Spleen (tissue), 11 donors: ENCODE measurements at regions not wholly inside any gene's neighbourhood (a gene's known extent, or its start where the extent isn't known, plus 50 kb on each side); places are given as distances from the start of the nearest gene placed in this dataset.

ENCODE experiments used
- DNase-seq: peaks from one replicate; pipeline ENCODE4 v3.0.0-alpha.2; 2020
- H3K27ac ChIP-seq, 8 donors: fragments of 200-600 bp; sonication (generic) in 7 of 8; 1 replicate in 4 of 8; 2 replicates in 4 of 8; pipeline versions ENCODE4 v1.5.0 to v1.8.0; 2016 to 2021; ENCODE audit warnings: inconsistent platforms in 4 of 8, mild to moderate bottlenecking in 4 of 8, moderate library complexity in 1 of 8
- H3K27me3 ChIP-seq, 7 donors: fragments of 200-600 bp; sonication (generic) in 6 of 7; replicated peaks in 1 of 7; 1 replicate in 4 of 7; 2 replicates in 3 of 7; pipeline versions ENCODE4 v1.5.0 to v1.8.0; 2016 to 2021; ENCODE audit warnings: inconsistent platforms in 3 of 7, mild to moderate bottlenecking in 1 of 7
- H3K36me3 ChIP-seq, 6 donors: fragments of 200-600 bp; sonication (generic) in 5 of 6; 1 replicate in 4 of 6; 2 replicates in 2 of 6; pipeline versions ENCODE4 v1.5.0 to v1.8.0; 2016 to 2021; ENCODE audit warnings: inconsistent platforms in 2 of 6
- H3K4me1 ChIP-seq, 6 donors: fragments of 200-600 bp; sonication (generic) in 5 of 6; 1 replicate in 3 of 6; 2 replicates in 3 of 6; pipeline versions ENCODE4 v1.5.0 to v1.8.0; 2016 to 2021; ENCODE audit warnings: inconsistent platforms in 3 of 6
- H3K4me3 ChIP-seq, 8 donors: fragments of 200-600 bp; sonication (generic) in 7 of 8; 1 replicate in 4 of 8; 2 replicates in 4 of 8; pipeline versions ENCODE4 v1.5.0 to v1.8.0; 2016 to 2021; ENCODE audit warnings: inconsistent platforms in 4 of 8, mild to moderate bottlenecking in 4 of 8, moderate library complexity in 2 of 8
- H3K9me3 ChIP-seq, 8 donors: fragments of 200-600 bp; sonication (generic) in 7 of 8; 1 replicate in 4 of 8; 2 replicates in 4 of 8; pipeline versions ENCODE4 v1.5.0 to v1.8.0; 2016 to 2021; ENCODE audit warnings: inconsistent platforms in 4 of 8
- CTCF ChIP-seq, 11 experiments: fragments of 200-600 bp in 7 of 11; fragments of 450-650 bp in 4 of 11; sonication (generic) in 4 of 11; IDR thresholded peaks in 8 of 11; conservative IDR thresholded peaks in 3 of 11; 1 replicate in 7 of 11; 2 replicates in 4 of 11; pipeline versions ENCODE4 v1.4.0 to v1.8.0; 2016 to 2021; ENCODE audit warnings: antibody characterized with exemption in 11 of 11, inconsistent platforms in 4 of 11, mild to moderate bottlenecking in 1 of 11
- POLR2A ChIP-seq, 3 donors: fragments of 450-650 bp; IDR thresholded peaks; one replicate each; pipeline ENCODE4 v1.5.1; 2017; ENCODE audit warnings: antibody characterized with exemption in 3 of 3, mild to moderate bottlenecking in 1 of 3
- POLR2AphosphoS5 ChIP-seq, 3 donors: sonication (generic); formaldehyde crosslinking; IDR thresholded peaks; one replicate each; pipeline ENCODE4 v1.5.1; 2017; ENCODE audit warnings: antibody characterized with exemption in 3 of 3
- WGBS, 5 donors: extraction: QIAGEN DNeasy Blood & Tissue Kit in 3 of 5; methylation state at CpG; one replicate each; pipeline versions ENCODE4 v1.1.5 to v1.1.7; 2013 to 2018; 5-methylcytosine and 5-hydroxymethylcytosine counted together
- intact Hi-C: fragments of 100-400 bp; cut with DNase I; formaldehyde crosslinking; loops from one replicate; pipeline ENCODE4 v1.15.0; 2023; ENCODE audit warnings: low total_unique reads
- donor health status: healthy with polysubstance abuse.
- donor health status: DM: no; HTN: no; CAD: no; lungs with moderate emphysema.
- donor health status: DM: no; HTN: no; CAD: no.
- donor health status: Bipolar disorder and iron deficiency.
- donor health status: healthy.
- donor health status: DM: no; HTN: no; CAD: no.
- donor health status: DM: yes; HTN: yes; CAD: no.

DNA sequence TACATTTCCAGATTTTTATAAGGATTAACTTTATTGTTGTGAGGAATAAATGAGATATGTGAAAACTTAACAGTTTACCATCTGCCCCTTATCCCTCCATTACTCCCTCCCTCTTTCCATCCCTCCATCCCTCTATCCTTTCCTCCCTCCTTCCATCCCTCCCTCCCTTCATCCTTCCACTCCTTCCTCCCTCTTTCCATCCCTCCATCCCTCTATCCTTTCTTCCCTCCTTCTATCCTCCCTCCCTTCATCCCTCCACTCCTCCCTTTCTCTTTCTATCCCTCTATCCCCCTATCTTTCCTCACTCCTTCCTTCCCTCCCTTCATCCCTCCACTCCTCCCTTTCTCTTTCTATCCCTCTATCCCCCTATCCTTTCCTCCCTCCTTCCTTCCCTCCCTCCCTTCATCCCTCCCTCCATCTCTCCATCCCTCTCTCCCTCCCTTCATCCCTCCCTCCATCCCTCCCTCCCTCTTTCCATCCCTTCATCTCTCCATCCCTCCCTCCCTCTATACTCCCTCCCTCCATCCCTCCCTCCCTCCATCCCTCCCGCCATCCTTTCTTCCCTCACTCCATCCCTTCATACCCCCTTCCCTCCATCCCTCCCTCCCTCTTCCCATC, 181.8 kb upstream of the PLXNC1 start:
- H3K36me3 ChIP-seq, result no peaks in the 10 kb centered on the region
- H3K27me3 ChIP-seq, result no peaks in the 10 kb centered on the region
- no peak overlapping the region for H3K27ac ChIP-seq
- H3K4me3 ChIP-seq, result no peak overlapping the region
- no peaks in the 10 kb centered on the region for H3K4me1 ChIP-seq
- 92 to 100% (median 93%) methylated on average over 1 of the region's 1 CpG for WGBS, 5 donors
- no peak for DNase-seq
- intact Hi-C loops, result no loop called here
- TF ChIP-seq CTCF (IDR thresholded peaks at IDR 0.05 in 8 of 11, conservative IDR thresholded peaks at IDR 0.05 in 3 of 11) (no peak), POLR2A (IDR thresholded peaks at IDR 0.05) (no peak), POLR2AphosphoS5 (IDR thresholded peaks at IDR 0.05) (no peak)
- peaks cover 0 to 12% (median 3%) of the 10 kb centered on the region in 8 donors for H3K9me3 ChIP-seq

DNA sequence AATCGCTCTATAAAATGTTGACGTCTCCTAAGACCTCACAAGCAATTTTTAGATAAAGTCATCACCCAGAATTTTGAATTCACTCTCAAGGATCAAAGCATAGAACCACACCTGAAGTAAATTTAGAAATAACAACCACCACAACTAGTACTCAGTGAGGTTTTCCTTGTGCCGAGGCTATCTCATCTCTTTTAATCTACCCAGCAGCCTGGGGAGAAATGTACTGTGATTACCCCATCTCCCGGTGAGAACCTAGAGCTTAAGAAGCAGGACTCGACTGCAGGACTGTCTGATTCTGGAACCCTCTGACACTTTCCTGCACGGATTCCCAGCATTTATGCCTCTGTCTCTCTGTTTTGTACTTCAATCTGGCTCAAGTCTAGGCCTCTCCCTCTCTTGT, 180.9 kb upstream of the PLXNC1 start:
- Histone ChIP-seq H3K4me1 (no peaks in the 10 kb centered on the region), H3K27me3 (no peaks in the 10 kb centered on the region), H3K27ac (no peak overlapping the region), H3K36me3 (no peaks in the 10 kb centered on the region), H3K9me3 (peaks cover 0 to 5% (median 0%) of the 10 kb centered on the region in 8 donors), H3K4me3 (no peak overlapping the region)
- 82 to 86% (median 84%) methylated on average over 6 of the region's 6 CpGs for WGBS, 5 donors
- no peak for TF ChIP-seq CTCF (IDR thresholded peaks at IDR 0.05 in 8 of 11, conservative IDR thresholded peaks at IDR 0.05 in 3 of 11)
- TF ChIP-seq POLR2AphosphoS5 (IDR thresholded peaks at IDR 0.05), result no peak
- no peak for TF ChIP-seq POLR2A (IDR thresholded peaks at IDR 0.05)
- no peak for DNase-seq
- intact Hi-C loops, result no loop called here

DNA sequence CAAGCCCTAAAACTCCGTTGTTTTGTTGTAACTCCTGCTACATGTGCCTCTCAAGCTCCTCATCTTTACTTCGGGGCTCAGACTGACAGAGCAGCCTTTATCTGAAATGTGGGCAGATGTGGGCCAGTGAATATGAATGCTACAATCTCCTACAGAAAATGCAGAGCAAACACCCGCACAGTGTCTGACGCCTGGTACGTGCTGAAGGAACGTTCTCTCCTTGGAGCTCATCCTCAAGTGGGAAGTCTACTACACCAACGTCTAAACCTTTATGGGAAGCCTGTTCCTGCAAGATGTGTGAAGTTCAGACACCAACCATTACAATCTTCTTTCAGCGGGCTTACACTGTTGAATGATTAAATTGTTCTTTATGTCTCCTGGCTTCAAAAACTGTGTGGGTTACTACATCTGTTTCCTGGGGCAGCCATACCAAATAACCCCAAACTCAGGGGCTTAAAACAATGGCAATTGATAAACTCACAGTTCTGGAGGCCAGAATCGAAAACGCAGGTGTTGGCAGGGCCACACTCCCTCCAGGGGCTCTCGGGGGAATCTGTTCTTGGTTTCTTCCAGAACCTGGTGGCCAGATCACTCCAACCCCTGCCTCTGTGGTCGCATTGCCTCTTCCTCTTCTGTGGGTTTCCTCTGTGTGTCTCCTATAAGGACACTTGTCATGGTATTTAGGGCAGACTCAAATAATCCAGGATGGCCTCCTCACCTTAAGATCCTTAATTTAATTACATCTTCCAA, 179.7 kb upstream of the PLXNC1 start:
- H3K36me3 ChIP-seq, result no peaks in the 10 kb centered on the region
- TF ChIP-seq POLR2A (IDR thresholded peaks at IDR 0.05) (no peak), POLR2AphosphoS5 (IDR thresholded peaks at IDR 0.05) (no peak), CTCF (IDR thresholded peaks at IDR 0.05 in 8 of 11, conservative IDR thresholded peaks at IDR 0.05 in 3 of 11) (no peak)
- H3K4me3 ChIP-seq, result no peak overlapping the region
- no peaks in the 10 kb centered on the region for H3K27me3 ChIP-seq
- no peaks in the 10 kb centered on the region for H3K9me3 ChIP-seq
- H3K4me1 ChIP-seq, result no peaks in the 10 kb centered on the region
- H3K27ac ChIP-seq, result no peak overlapping the region
- 61 to 75% (median 65%) methylated on average over 12 of the region's 12 CpGs for WGBS, 5 donors
- no peak for DNase-seq
- intact Hi-C loops, result no loop called here

- TF ChIP-seq CTCF (IDR thresholded peaks at IDR 0.05 in 8 of 11, conservative IDR thresholded peaks at IDR 0.05 in 3 of 11) (no peak), POLR2A (IDR thresholded peaks at IDR 0.05) (no peak), POLR2AphosphoS5 (IDR thresholded peaks at IDR 0.05) (no peak)
- no peaks in the 10 kb centered on the region for H3K36me3 ChIP-seq
- WGBS, 5 donors, result 81 to 96% (median 93%) methylated on average over 10 of the region's 10 CpGs
- no peak overlapping the region for H3K27ac ChIP-seq
- H3K4me3 ChIP-seq, result no peak overlapping the region
- H3K9me3 ChIP-seq, result no peaks in the 10 kb centered on the region
- H3K4me1 ChIP-seq, result no peaks in the 10 kb centered on the region
- H3K27me3 ChIP-seq, result no peaks in the 10 kb centered on the region
- intact Hi-C loops, result no loop called here
- DNase-seq, result no peak
Measured at GRCh38 chr12:93970900-93971688, 177.3 kb upstream of the PLXNC1 start.
